Suprapubic skin (tissue), 3 donors: ENCODE measurements at regions not wholly inside any gene's neighbourhood (a gene's known extent, or its start where the extent isn't known, plus 50 kb on each side); places are given as distances from the start of the nearest gene placed in this dataset.

Experiments
- CTCF ChIP-seq, 2 donors: fragments of 200-600 bp in 1 of 2; fragments of 450-650 bp in 1 of 2; sonication (generic) in 1 of 2; IDR thresholded peaks; one replicate each; pipeline ENCODE4 v1.5.1; 2016 to 2019; ENCODE audit warnings: antibody characterized with exemption in 2 of 2, mild to moderate bottlenecking in 1 of 2, moderate library complexity in 1 of 2
- POLR2A ChIP-seq, 2 donors: fragments of 450-650 bp; IDR thresholded peaks; one replicate each; pipeline ENCODE4 v1.6.1; 2017; ENCODE audit warnings: antibody characterized with exemption in 2 of 2, mild to moderate bottlenecking in 2 of 2, moderate library complexity in 2 of 2

DNA sequence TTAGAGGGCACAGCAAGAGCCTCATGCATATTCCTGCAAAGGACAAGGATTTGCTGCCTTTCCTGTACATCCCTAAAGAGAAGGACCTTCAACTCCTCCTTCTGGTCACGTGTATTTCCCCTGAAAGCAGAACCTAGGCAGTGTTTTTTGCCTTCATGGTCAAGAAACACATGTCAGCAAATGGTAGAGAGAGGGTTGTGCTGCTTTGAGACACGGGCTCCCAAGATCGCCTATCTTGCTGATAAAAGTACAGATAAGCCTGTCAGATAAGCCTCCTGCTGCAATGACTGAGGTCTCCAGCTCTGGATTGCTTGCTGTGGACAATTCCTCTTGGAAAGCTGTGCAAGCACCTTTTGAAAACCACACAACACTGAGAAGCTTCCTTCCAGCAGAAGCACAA is 580.8 kb downstream of the CBLN4 start:
- TF ChIP-seq POLR2A (IDR thresholded peaks at IDR 0.05) = no peak
- no peak for TF ChIP-seq CTCF (IDR thresholded peaks at IDR 0.05)
